ENCODE measurements at regions not wholly inside any gene's neighbourhood (a gene's known extent, or its start where the extent isn't known, plus 50 kb on each side); places are given as distances from the start of the nearest gene placed in this dataset.
"Not testable (repeated sequence)": the region's sequence is repeated elsewhere in the genome, so short reads cannot be mapped to it uniquely, and the experiment has no call there.

- no peak overlapping the region for H3K4me3 ChIP-seq (ENCODE audit: control insufficient read depth, low read depth, low read length)
- no peak for TF ChIP-seq CTCF (conservative IDR thresholded peaks at IDR 0.05; ENCODE audit: control insufficient read depth, insufficient read depth, low read depth, low read length)
- DNase-seq (ENCODE audit: low read depth), result no peak
These were observed 115.5 kb downstream of the VEGFA start for GRCh38 chr6:43885399-43886066.

GRCh38 chr6:43884652-43885022, 114.6 kb downstream of the VEGFA start:
- DNase-seq (ENCODE audit: low read depth), result no peak
- TF ChIP-seq CTCF (conservative IDR thresholded peaks at IDR 0.05; ENCODE audit: control insufficient read depth, insufficient read depth, low read depth, low read length), result no peak
- no peak overlapping the region for H3K4me3 ChIP-seq (ENCODE audit: control insufficient read depth, low read depth, low read length)

GRCh38 chr6:43883847-43884651, 114.0 kb downstream of the VEGFA start:
- no peak for TF ChIP-seq CTCF (conservative IDR thresholded peaks at IDR 0.05; ENCODE audit: control insufficient read depth, insufficient read depth, low read depth, low read length)
- no peak for DNase-seq (ENCODE audit: low read depth)
- no peak overlapping the region for H3K4me3 ChIP-seq (ENCODE audit: control insufficient read depth, low read depth, low read length)

- H3K4me3 ChIP-seq (ENCODE audit: control insufficient read depth, low read depth, low read length); DNase-seq (ENCODE audit: low read depth): not testable (repeated sequence)
These were observed 112.9 kb downstream of the VEGFA start for GRCh38 chr6:43882690-43883448.

- DNase-seq (ENCODE audit: low read depth), result no peak
- no peak overlapping the region for H3K4me3 ChIP-seq (ENCODE audit: control insufficient read depth, low read depth, low read length)
- no peak for TF ChIP-seq CTCF (conservative IDR thresholded peaks at IDR 0.05; ENCODE audit: control insufficient read depth, insufficient read depth, low read depth, low read length)
These were observed 110.5 kb downstream of the VEGFA start for GRCh38 chr6:43880236-43881137.

- no peak for TF ChIP-seq CTCF (conservative IDR thresholded peaks at IDR 0.05; ENCODE audit: control insufficient read depth, insufficient read depth, low read depth, low read length)
- H3K4me3 ChIP-seq (ENCODE audit: control insufficient read depth, low read depth, low read length), result no peak overlapping the region
- DNase-seq (ENCODE audit: low read depth), result no peak
These were observed 109.7 kb downstream of the VEGFA start for GRCh38 chr6:43879722-43880121.
